Left lobe of liver (tissue), 2 donors: ENCODE measurements at regions not wholly inside any gene's neighbourhood (a gene's known extent, or its start where the extent isn't known, plus 50 kb on each side); places are given as distances from the start of the nearest gene placed in this dataset.

Experiments used
- ATAC-seq: fragments of 200-7000 bp; cut with Tn5 transposase; one replicate; pipeline ENCODE4 v1.9.1; 2020; ENCODE audit warnings: mild to moderate bottlenecking, moderate library complexity
- DNase-seq: peaks from one replicate; pipeline ENCODE4 v3.0.0-alpha.2; 2020; ENCODE audit warnings: low spot score
- donor health status: DM: no; HTN: no; CAD: no; lungs with moderate emphysema.
- donor health status: DM: no; HTN: yes; CAD: no.

DNA sequence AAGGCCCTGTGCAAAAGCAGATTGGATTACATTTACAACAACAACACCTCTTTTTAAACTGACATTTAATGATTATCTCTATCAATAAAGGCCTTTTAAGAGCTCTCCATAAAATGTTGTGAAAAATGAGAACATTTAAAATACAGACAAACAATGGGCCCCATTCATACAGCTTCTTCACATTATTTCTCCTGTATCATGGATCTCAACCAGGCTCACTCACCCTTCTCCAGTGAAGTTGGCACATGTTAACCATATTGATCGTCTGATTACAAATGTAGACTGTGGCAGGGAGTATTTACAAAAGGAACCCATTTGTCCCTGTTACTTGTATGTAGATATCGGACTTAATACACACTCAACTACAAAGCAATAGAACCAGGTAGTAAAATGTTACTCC lies 220.2 kb upstream of the BTG1 start:
- DNase-seq (no peak), ATAC-seq (peak; percentile 92)

DNA sequence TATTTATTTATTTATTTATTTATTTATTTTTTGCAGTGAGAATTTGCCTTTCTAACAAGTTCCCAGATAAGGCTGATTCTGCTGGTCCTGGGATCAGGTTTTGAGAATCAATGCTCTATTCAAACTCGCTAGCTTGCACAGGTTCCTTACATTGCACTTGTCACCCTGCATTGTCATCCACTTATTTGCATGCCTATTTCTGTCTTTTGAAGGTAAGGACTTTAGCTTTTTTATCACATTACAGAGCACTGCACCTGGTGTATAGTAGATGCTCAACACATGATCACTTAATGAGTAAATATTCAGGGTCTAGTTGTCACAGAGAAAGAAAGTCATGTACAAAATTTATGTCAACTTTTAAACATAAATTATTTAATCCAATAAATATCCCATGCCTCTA lies 219.7 kb upstream of the BTG1 start:
- no peak for ATAC-seq
- DNase-seq, result no peak

GRCh38 chr12:92363295-92364146 lies 217.9 kb upstream of the BTG1 start:
- peak; percentile 55 for ATAC-seq
- no peak for DNase-seq

DNA sequence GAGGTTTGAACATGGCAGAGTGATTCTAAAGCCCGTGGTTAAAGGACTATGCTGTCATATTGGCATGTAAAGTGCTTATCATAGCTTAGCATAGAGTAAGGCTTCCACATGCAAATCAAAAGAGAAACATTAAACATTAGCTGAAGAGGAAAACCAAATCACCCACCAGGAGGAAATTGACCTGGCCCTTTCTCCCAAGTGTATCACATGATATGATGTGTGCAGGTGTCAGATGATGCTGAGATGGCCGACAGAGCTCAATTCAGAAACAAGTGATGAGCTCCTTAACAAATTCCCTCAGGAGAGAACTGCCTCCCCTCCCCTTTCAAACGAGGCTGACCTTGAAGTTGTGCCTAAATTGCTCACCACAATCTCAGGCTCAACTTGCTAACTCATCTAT lies 217.1 kb upstream of the BTG1 start:
- DNase-seq (no peak), ATAC-seq (no peak)

DNA sequence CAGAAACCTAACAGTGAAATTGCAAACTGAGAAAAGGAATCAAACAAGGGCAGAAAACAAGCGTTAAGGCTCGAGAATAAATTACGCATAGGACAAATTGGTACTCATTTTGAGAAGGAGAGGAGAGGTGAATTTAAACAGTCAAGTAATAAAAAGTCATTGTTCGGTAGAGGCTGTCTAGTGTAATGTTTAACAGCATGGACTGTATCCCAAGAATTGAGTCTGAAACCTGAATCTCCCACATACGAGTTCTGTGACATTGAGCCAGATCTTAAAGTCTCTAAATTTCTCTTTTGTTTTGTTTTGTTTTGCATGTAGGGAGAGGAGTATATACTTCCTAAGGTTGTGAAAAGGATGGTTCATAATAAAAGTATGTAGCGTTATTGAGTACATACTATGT lies 216.5 kb upstream of the BTG1 start:
- ATAC-seq, result no peak
- DNase-seq, result no peak

GRCh38 chr12:92360543-92360942 lies 214.9 kb upstream of the BTG1 start:
- no peak for DNase-seq
- no peak for ATAC-seq

- DNase-seq (no peak), ATAC-seq (no peak)
These were observed 214.0 kb upstream of the BTG1 start for GRCh38 chr12:92359581-92360209.

DNA sequence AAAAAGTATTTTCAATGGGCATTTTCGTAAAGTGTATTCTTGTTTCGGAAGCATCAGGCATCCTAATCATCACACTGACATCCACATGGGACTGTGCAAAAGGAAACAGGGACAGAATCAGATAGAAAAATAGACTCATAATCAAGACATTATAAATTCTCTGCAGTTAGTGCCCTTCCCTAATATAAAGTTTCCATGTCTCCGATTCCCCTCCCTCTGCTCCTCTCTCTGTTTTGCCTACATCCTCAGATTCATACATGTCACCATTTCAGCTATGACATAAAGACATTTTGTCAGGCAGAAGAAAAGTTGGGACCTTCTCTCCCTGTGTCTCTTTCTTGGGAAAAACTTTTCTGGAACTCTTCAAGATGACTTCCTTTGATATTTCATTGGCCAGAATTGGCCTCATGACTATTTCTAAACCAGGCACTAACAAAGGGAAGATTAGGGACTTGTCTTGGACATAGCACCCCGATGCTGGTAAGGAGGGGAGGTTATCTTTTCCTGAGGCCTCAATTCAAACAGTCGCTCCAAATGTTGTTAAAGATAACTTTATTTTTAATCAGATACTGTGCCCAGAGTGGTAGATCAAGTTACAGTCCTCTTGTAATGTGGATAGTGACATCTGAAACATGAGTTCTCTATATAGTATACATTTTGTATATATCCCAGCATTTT lies 212.1 kb upstream of the BTG1 start:
- DNase-seq (no peak), ATAC-seq (no peak)

DNA sequence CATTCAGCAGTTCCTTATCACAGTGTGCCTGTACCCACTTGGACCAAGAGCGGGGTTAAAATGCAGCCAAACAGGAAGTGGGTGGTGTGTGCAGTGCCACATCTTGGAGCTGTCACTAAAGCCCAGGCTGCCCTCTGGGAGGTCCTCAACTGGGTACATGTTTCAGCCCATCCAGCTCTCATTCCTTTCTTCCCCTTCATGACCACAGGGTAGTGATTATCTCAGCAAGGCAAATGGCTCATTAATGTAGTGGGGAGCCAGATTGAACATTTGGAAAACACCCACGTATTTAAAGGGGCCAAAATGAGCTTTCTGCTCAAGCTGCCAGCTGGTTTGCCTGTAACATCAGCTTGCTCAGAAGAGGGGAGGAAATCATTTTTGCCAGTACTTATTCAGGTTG lies 210.8 kb upstream of the BTG1 start:
- ATAC-seq (no peak), DNase-seq (no peak)

DNA sequence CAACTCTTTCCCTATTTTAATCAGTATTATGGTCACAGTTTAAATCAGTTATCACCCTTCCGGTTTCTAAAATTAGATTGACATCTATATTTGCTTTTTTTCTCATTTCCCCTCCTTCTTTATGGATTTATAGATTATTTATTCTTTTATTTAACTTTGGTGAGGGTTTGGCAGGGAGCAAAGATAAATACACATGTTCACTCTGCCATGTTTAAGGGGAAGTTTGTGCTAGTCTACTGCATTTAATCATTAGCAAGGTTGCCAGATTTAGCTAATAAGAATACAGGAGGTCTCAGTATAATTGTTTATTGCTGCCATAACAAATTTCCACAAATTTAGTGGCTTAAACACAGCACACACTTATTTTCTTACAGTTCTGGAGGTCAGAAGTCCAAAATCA lies 204.0 kb upstream of the BTG1 start:
- ATAC-seq (no peak), DNase-seq (no peak)

DNA sequence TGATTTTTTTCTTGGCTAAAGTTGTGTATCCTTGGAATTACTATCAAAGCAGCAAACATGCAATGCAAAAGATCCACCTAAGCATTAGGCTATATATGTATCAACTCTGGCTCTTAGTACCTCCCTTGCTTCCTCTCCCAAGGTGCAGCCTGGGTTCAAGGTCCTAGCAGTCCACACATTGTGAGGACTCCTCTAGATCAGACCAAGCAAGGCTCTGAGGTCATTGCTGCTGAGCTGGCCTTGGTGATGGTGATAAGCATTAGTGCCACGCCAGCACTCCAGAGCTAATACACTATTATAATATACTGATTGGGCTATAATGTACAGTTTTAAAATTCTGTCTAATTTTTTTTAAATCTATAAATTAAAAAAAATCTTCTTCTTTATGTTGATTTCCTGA lies 196.9 kb upstream of the BTG1 start:
- ATAC-seq (no peak), DNase-seq (no peak)

- ATAC-seq, result peak; percentile 50
- DNase-seq, result no peak
These were observed 195.5 kb upstream of the BTG1 start for GRCh38 chr12:92341065-92341668.

- ATAC-seq, result no peak
These were observed 194.9 kb upstream of the BTG1 start for GRCh38 chr12:92340441-92341064.

DNA sequence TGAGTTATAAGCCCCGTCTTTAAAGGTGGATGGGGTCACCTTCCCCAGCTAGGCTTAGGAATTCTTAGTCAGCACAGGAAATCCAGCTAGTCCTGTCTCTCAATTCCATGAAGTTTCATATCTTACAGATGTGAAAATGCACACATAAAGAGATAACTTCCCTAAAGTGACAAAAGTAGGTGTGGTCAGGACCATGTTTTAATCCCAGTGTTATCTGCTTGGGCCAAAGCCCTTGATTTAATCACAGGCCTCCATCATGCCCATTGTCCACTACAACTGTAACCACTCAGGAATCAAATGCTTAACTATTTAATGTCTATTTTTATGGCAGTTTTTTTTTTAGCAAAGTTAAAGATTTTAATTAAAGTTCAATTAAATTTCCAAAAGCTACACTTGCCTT lies 194.4 kb upstream of the BTG1 start:
- no peak for DNase-seq
- ATAC-seq, result no peak

More at GRCh38 chr12:92340441-92341064, 194.9 kb upstream of the BTG1 start:
- DNase-seq, result no peak

GRCh38 chr12:92339198-92339821 lies 193.7 kb upstream of the BTG1 start:
- no peak for ATAC-seq
- no peak for DNase-seq

DNA sequence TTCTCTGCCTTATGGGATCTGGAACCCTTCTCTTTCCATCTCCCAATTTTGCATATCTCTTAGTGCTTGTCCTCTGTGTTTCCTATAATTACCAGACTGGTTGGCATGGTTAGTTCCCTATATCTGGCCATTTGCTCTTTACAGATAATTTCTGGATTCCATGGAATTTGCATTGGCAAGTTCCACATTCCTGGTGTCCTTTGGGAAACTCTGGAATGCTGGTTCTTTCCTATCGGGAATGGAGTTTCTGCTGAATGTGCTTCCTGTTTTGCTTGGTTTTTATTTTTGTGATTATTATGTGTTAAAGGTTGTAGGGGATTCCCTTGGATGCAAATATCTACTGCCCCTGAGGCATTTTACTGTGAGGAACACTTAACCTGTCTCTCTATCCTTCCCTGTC lies 193.0 kb upstream of the BTG1 start:
- no peak for ATAC-seq
- DNase-seq, result no peak

GRCh38 chr12:92338102-92338501 lies 192.5 kb upstream of the BTG1 start:
- ATAC-seq, result no peak
- DNase-seq, result no peak

DNA sequence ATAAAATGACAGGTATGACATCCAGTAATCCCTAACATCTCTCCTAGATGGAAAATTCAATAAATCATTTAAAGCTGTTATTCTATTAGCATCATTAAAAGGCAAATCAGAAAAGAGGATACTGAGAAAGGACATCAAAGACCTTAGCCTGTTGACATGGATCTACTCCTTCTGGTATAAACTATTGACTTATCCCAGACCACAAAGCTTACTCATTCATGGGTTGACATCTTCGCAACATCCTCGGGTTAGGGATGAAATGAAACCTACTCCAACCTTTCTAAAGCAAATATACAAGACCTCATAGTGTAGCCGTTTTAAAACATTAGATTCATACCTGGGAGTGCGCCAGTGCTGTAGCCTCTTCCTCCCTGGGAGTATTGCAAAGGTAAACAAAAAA lies 191.5 kb upstream of the BTG1 start:
- ATAC-seq, result no peak
- no peak for DNase-seq

DNA sequence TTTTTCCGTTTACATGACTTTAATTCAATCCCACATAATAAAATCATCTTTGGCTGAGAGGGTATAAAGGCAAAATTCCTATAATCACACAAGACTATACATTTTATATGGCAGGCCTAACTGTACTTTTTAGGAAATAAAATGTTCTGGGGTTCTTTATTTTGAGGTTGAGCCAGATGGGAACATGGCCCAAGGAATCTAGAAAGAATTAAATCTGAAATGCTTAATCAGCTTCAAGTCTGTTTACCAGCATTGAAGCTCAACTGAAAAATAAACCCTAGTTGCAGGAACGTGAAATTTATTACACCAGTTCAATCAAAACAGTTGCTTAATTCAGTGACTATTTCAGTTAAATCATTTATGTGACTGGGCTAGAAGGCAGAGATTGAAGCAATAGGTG lies 191.0 kb upstream of the BTG1 start:
- ATAC-seq, result peak; percentile 30
- DNase-seq, result no peak

GRCh38 chr12:92335831-92336230 lies 190.2 kb upstream of the BTG1 start:
- no peak for ATAC-seq

GRCh38 chr12:92334552-92334951 lies 188.9 kb upstream of the BTG1 start:
- DNase-seq (no peak), ATAC-seq (no peak)

More at GRCh38 chr12:92335831-92336230, 190.2 kb upstream of the BTG1 start:
- DNase-seq, result no peak
